ENCODE measurements at regions not wholly inside any gene's neighbourhood (a gene's known extent, or its start where the extent isn't known, plus 50 kb on each side); places are given as distances from the start of the nearest gene placed in this dataset.
A peak's percentile ranks its signal among the peaks of the same experiment; 100 is the strongest.
"Not testable (repeated sequence)": the region's sequence is repeated elsewhere in the genome, so short reads cannot be mapped to it uniquely, and the experiment has no call there.

DNA sequence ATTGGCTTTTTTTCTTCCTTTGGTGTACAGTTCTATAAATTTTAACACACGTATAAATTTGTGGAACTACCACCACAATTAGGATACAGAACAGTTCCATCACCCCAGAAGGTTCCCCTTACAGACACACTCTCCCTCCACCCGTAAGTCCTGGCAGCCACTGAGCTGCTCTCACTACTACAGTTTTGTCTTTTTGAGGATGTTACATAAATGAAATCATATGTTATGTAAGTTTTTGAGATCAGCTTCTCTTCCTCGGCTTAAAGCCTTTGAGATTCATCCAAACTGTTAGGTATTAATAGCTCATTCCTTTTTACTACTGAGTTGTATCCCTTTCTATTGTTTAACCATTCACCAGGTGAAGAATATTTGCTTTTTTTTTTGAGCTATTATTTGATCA lies 74.3 kb upstream of the SLC24A4 start:
- Mint-ChIP-seq H3K4me3 (no peak overlapping the region), H3K9me3 (peaks cover 38% of the 10 kb centered on the region), H3K27me3 (ENCODE audit: insufficient read depth) (peaks cover 32% of the 10 kb centered on the region), H3K27ac (no peak overlapping the region), H3K36me3 (ENCODE audit: low read depth) (peaks cover 3% of the 10 kb centered on the region), H3K4me1 (peaks cover 9% of the 10 kb centered on the region)
- H3K9ac ChIP-seq (ENCODE audit: extremely low read depth, low read length, poor library complexity, severe bottlenecking): no peak overlapping the region
- H3K36me3 ChIP-seq (ENCODE audit: control insufficient read depth, insufficient read depth, low read length): no peaks in the 10 kb centered on the region
- H3K9me3 ChIP-seq (ENCODE audit: control insufficient read depth, low read length): peaks cover 16% of the 10 kb centered on the region
- no peak for DNase-seq
- no peak overlapping the region for H3K27ac ChIP-seq (ENCODE audit: low read depth, low read length)
- 75% methylated on average over 2 of the region's 3 CpGs; no CpG with 5 or more reads in 1 of the 2 experiments for WGBS, 2 experiments (ENCODE audit: insufficient coverage in 1 of 2, insufficient read length in 1 of 2)
- no peak overlapping the region for H3K4me3 ChIP-seq (ENCODE audit: low read length)
- no peaks in the 10 kb centered on the region for H3K4me1 ChIP-seq (ENCODE audit: control insufficient read depth, insufficient read depth, low read length)
- TF ChIP-seq, protein P1, sequence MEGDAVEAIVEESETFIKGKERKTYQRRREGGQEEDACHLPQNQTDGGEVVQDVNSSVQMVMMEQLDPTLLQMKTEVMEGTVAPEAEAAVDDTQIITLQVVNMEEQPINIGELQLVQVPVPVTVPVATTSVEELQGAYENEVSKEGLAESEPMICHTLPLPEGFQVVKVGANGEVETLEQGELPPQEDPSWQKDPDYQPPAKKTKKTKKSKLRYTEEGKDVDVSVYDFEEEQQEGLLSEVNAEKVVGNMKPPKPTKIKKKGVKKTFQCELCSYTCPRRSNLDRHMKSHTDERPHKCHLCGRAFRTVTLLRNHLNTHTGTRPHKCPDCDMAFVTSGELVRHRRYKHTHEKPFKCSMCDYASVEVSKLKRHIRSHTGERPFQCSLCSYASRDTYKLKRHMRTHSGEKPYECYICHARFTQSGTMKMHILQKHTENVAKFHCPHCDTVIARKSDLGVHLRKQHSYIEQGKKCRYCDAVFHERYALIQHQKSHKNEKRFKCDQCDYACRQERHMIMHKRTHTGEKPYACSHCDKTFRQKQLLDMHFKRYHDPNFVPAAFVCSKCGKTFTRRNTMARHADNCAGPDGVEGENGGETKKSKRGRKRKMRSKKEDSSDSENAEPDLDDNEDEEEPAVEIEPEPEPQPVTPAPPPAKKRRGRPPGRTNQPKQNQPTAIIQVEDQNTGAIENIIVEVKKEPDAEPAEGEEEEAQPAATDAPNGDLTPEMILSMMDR (conservative IDR thresholded peaks at IDR 0.05): no peak
- peaks cover 17% of the 10 kb centered on the region for H3K27me3 ChIP-seq (ENCODE audit: control insufficient read depth, insufficient read depth, low read length, poor library complexity, severe bottlenecking)

DNA sequence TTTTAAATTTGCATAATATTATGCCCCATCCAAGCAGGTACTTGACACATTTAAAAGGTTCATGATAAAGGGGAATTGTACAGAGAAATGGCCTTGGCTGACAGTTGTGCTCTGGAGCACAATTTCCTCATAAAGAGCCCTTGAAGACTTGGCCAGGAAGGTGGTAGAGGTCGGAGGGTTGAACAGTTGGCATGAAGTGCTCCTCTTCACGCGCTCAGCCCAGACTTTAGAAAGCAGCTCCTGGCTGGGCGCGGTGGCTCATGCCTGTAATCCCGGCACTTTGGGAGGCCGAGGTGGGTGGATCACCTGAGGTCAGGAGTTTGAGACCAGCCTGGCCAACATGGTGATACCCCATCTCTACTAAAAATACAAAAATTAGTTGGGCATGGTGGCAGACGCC lies 72.6 kb upstream of the SLC24A4 start:
- WGBS, 2 experiments (ENCODE audit: insufficient coverage in 1 of 2, insufficient read length in 1 of 2): 83% methylated on average over 8 of the region's 8 CpGs; no CpG with 5 or more reads in 1 of the 2 experiments
- not testable (repeated sequence) for H3K36me3 ChIP-seq (ENCODE audit: control insufficient read depth, insufficient read depth, low read length); H3K27ac Mint-ChIP-seq; H3K27ac ChIP-seq (ENCODE audit: low read depth, low read length); H3K36me3 Mint-ChIP-seq (ENCODE audit: low read depth); DNase-seq; H3K9me3 ChIP-seq (ENCODE audit: control insufficient read depth, low read length); H3K4me3 ChIP-seq (ENCODE audit: low read length); H3K4me1 ChIP-seq (ENCODE audit: control insufficient read depth, insufficient read depth, low read length); H3K4me3 Mint-ChIP-seq; H3K9ac ChIP-seq (ENCODE audit: extremely low read depth, low read length, poor library complexity, severe bottlenecking)
- peaks cover 48% of the 10 kb centered on the region for H3K27me3 Mint-ChIP-seq (ENCODE audit: insufficient read depth)
- H3K9me3 Mint-ChIP-seq: peaks cover 21% of the 10 kb centered on the region
- peaks cover 10% of the 10 kb centered on the region for H3K4me1 Mint-ChIP-seq
- peaks cover 33% of the 10 kb centered on the region for H3K27me3 ChIP-seq (ENCODE audit: control insufficient read depth, insufficient read depth, low read length, poor library complexity, severe bottlenecking)

DNA sequence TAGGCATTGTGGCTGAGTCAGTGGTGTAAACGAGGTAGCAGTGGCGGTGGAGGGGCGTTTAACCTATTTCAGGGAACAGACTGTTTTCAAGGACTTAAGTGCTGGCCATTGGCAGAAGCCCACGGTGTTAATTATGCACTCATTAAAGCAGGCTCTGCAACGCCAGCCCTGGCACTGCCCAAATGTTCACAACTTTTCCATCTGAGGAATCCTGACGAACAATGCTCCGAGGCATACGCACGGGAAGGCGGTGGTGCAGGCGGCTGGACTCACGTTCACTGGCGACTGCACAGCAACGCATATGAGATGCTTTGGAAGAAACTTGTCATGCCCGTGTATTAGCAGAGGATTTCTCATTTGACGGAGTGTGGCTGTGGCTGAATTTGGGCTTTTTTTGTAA lies 70.6 kb upstream of the SLC24A4 start:
- Mint-ChIP-seq H3K36me3 (ENCODE audit: low read depth) (no peaks in the 10 kb centered on the region), H3K4me3 (no peak overlapping the region), H3K27ac (no peak overlapping the region), H3K4me1 (peaks cover 10% of the 10 kb centered on the region), H3K27me3 (ENCODE audit: insufficient read depth) (peaks cover 58% of the 10 kb centered on the region), H3K9me3 (peaks cover 3% of the 10 kb centered on the region)
- Histone ChIP-seq H3K36me3 (ENCODE audit: control insufficient read depth, insufficient read depth, low read length) (no peaks in the 10 kb centered on the region), H3K9ac (ENCODE audit: extremely low read depth, low read length, poor library complexity, severe bottlenecking) (no peak overlapping the region), H3K9me3 (ENCODE audit: control insufficient read depth, low read length) (no peaks in the 10 kb centered on the region), H3K27me3 (ENCODE audit: control insufficient read depth, insufficient read depth, low read length, poor library complexity, severe bottlenecking) (peaks cover 50% of the 10 kb centered on the region), H3K4me1 (ENCODE audit: control insufficient read depth, insufficient read depth, low read length) (no peaks in the 10 kb centered on the region), H3K4me3 (ENCODE audit: low read length) (no peak overlapping the region), H3K27ac (ENCODE audit: low read depth, low read length) (no peak overlapping the region)
- DNase-seq: no peak
- WGBS, 2 experiments (ENCODE audit: insufficient coverage in 1 of 2, insufficient read length in 1 of 2): 77 to 82% methylated on average over 12 to 16 of the region's 16 CpGs
- TF ChIP-seq, protein P1 (conservative IDR thresholded peaks at IDR 0.05): no peak

DNA sequence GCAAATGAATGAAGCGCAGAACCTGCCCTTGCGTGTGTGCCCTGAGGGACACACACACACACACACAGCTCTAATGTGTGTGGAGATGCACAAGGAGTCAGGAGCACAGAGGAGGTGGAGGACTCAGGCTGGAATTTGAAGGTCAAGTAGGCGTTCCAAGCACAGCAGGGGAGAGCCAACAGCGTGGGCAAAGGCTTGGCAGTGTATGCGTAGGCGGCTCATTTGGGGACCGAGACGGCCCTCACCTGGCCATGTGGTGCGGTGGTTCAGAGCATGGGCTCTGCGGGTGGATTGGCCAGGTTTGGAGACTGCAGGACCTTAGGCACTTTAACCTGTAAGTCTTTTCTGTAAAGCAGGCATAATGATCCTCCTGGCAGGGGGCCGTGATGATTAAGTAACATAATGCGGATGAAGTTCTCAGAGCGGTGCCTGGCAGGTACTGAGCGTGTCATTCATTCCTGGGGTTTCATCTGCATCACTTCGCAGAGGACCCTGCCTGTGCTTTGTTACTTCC lies 69.5 kb upstream of the SLC24A4 start:
- H3K4me3 Mint-ChIP-seq: no peak overlapping the region
- peaks cover 50% of the 10 kb centered on the region for H3K27me3 ChIP-seq (ENCODE audit: control insufficient read depth, insufficient read depth, low read length, poor library complexity, severe bottlenecking)
- H3K4me1 Mint-ChIP-seq: peaks cover 10% of the 10 kb centered on the region
- TF ChIP-seq, protein P1 (conservative IDR thresholded peaks at IDR 0.05): peak; percentile 39
- H3K4me3 ChIP-seq (ENCODE audit: low read length): no peak overlapping the region
- no peak overlapping the region for H3K27ac ChIP-seq (ENCODE audit: low read depth, low read length)
- no peaks in the 10 kb centered on the region for H3K9me3 ChIP-seq (ENCODE audit: control insufficient read depth, low read length)
- H3K4me1 ChIP-seq (ENCODE audit: control insufficient read depth, insufficient read depth, low read length): no peaks in the 10 kb centered on the region
- H3K9ac ChIP-seq (ENCODE audit: extremely low read depth, low read length, poor library complexity, severe bottlenecking): no peak overlapping the region
- no peaks in the 10 kb centered on the region for H3K36me3 ChIP-seq (ENCODE audit: control insufficient read depth, insufficient read depth, low read length)
- H3K27ac Mint-ChIP-seq: no peak overlapping the region
- no peaks in the 10 kb centered on the region for H3K9me3 Mint-ChIP-seq
- H3K36me3 Mint-ChIP-seq (ENCODE audit: low read depth): no peaks in the 10 kb centered on the region
- peak; percentile 90 for DNase-seq
- peaks cover 58% of the 10 kb centered on the region for H3K27me3 Mint-ChIP-seq (ENCODE audit: insufficient read depth)
- 11 to 25% methylated on average over 12 to 15 of the region's 15 CpGs for WGBS, 2 experiments (ENCODE audit: insufficient coverage in 1 of 2, insufficient read length in 1 of 2)
